ENCODE measurements at regions not wholly inside any gene's neighbourhood (a gene's known extent, or its start where the extent isn't known, plus 50 kb on each side); places are given as distances from the start of the nearest gene placed in this dataset.
"Not testable (repeated sequence)": the region's sequence is repeated elsewhere in the genome, so short reads cannot be mapped to it uniquely, and the experiment has no call there.

DNA sequence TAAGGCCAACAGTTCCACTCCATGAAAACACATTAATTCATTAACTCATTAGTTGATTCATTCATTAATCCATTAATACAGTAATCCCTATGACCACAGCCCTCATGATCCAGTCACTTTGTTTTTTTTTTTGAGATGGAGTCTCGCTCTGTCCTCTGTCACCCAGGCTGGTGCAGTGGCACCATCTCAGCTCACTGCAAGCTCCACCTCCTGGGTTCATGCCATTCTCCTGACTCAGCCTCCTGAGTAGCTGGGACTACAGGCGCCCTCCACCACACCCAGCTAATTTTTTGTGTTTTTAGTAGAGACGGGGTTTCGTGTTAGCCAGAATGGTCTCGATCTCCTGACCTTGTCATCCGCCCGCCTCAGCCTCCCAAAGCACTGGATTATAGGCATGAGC, 1473.4 kb upstream of the SEL1L start:
- not testable (repeated sequence) for TF ChIP-seq TAF1 (IDR thresholded peaks at IDR 0.05; ENCODE audit: borderline replicate concordance, low read depth, low read length); POLR2AphosphoS5 (IDR thresholded peaks at IDR 0.05; ENCODE audit: low read depth, low read length)
